PC-3 (cell line): ENCODE measurements at regions not wholly inside any gene's neighbourhood (a gene's known extent, or its start where the extent isn't known, plus 50 kb on each side); places are given as distances from the start of the nearest gene placed in this dataset.
A peak's percentile ranks its signal among the peaks of the same experiment; 100 is the strongest.

ENCODE experiments used
- ATAC-seq: fragments of 200-7000 bp; cut with Tn5 transposase; 2 replicates; pipeline ENCODE4 v1.9.1; 2020; ENCODE audit warnings: mild to moderate bottlenecking, moderate library complexity
- BruUV-seq: library from RNA; stranded (reverse); fragments of 400-500 nt; replicated peaks from 2 replicates; lab custom pipeline; 2021; lab: Mats Ljungman, UMichigan
- CTCF ChIA-PET: fragments of 300-600 bp; sonication (Branson Sonifier 250); formaldehyde crosslinking; loops from one replicate; lab custom pipeline; 2022; ENCODE audit warnings: antibody characterized with exemption; lab: Charles Lee
- POLR2A ChIA-PET: fragments of 300-600 bp; sonication (Branson Sonifier 250); formaldehyde crosslinking; loops from one replicate; lab custom pipeline; 2022; ENCODE audit warnings: antibody characterized with exemption; ENCODE audit not compliant: unreplicated experiment; lab: Charles Lee
- DNase-seq: peaks from one replicate; pipeline ENCODE4 v3.0.0-alpha.2; 2015
- H2AFZ ChIP-seq: fragments of 300-600 bp; sonication (generic); 2 replicates; pipeline ENCODE4 v1.6.0; 2016; ENCODE audit warnings: antibody characterized with exemption, low read length
- H3F3A ChIP-seq: fragments of 300-600 bp; sonication (generic); one replicate; pipeline ENCODE4 v1.6.0; 2017; ENCODE audit warnings: antibody characterized with exemption, low read length, control low read depth, mild to moderate bottlenecking; ENCODE audit not compliant: unreplicated experiment
- H3K27ac ChIP-seq: fragments of 300-600 bp; sonication (generic); 2 replicates; pipeline ENCODE4 v1.5.1; 2016; ENCODE audit warnings: mild to moderate bottlenecking, low read length
- H3K27me3 ChIP-seq: fragments of 300-600 bp; sonication (generic); 2 replicates; pipeline ENCODE4 v1.6.1; 2016; ENCODE audit warnings: low read length, mixed read lengths
- H3K36me3 ChIP-seq: fragments of 300-600 bp; sonication (generic); 2 replicates; pipeline ENCODE4 v1.6.1; 2016; ENCODE audit warnings: low read depth, mixed run types, low read length, mixed read lengths
- H3K4me1 ChIP-seq: fragments of 300-600 bp; sonication (generic); 2 replicates; pipeline ENCODE4 v1.5.1; 2016; ENCODE audit warnings: low read length; ENCODE audit not compliant: insufficient read depth
- H3K4me2 ChIP-seq: fragments of 300-600 bp; sonication (generic); 2 replicates; pipeline ENCODE4 v1.6.0; 2016; ENCODE audit warnings: low read length
- H3K4me3 ChIP-seq: fragments of 300-600 bp; sonication (generic); 2 replicates; pipeline ENCODE4 v1.5.1; 2016; ENCODE audit warnings: mild to moderate bottlenecking, low read length, mixed read lengths
- H3K79me2 ChIP-seq: fragments of 300-600 bp; sonication (generic); 2 replicates; pipeline ENCODE4 v1.6.1; 2017; ENCODE audit warnings: low read length, mixed read lengths
- H3K9ac ChIP-seq: fragments of 300-600 bp; sonication (generic); 2 replicates; pipeline ENCODE4 v1.6.0; 2016; ENCODE audit warnings: mild to moderate bottlenecking, low read length
- H3K9me2 ChIP-seq: fragments of 300-600 bp; sonication (generic); replicated peaks from 2 replicates; pipeline ENCODE4 v1.6.1; 2016; ENCODE audit warnings: mixed run types, low read length, mixed read lengths
- H3K9me3 ChIP-seq: fragments of 300-600 bp; sonication (generic); 2 replicates; pipeline ENCODE4 v1.6.1; 2016; ENCODE audit warnings: low read length, mixed read lengths
- H4K20me1 ChIP-seq: fragments of 300-600 bp; sonication (generic); 2 replicates; pipeline ENCODE4 v1.6.1; 2016; ENCODE audit warnings: low read length, mixed read lengths
- EZH2 ChIP-seq: fragments of 300-600 bp; sonication (generic); IDR thresholded peaks from one replicate; pipeline ENCODE4 v1.6.1; 2017; ENCODE audit warnings: antibody characterized with exemption, mild to moderate bottlenecking, low read length; ENCODE audit not compliant: unreplicated experiment
- EZH2phosphoT487 ChIP-seq: fragments of 300-600 bp; sonication (generic); IDR thresholded peaks from 2 replicates; pipeline ENCODE4 v1.6.1; 2018; ENCODE audit warnings: mild to moderate bottlenecking, antibody characterized with exemption, low read length, borderline replicate concordance
- intact Hi-C: fragments of 100-400 bp; cut with micrococcal nuclease; formaldehyde crosslinking; loops from 2 replicates; pipeline ENCODE4 v1.9.0; 2023
- TF ChIP-seq, protein P1 (sequence below): fragments of 300-600 bp; sonication (generic); conservative IDR thresholded peaks from 2 replicates; pipeline ENCODE4 v1.5.1; 2017; ENCODE audit warnings: antibody characterized with exemption, low read depth, mild to moderate bottlenecking, low read length

DNA sequence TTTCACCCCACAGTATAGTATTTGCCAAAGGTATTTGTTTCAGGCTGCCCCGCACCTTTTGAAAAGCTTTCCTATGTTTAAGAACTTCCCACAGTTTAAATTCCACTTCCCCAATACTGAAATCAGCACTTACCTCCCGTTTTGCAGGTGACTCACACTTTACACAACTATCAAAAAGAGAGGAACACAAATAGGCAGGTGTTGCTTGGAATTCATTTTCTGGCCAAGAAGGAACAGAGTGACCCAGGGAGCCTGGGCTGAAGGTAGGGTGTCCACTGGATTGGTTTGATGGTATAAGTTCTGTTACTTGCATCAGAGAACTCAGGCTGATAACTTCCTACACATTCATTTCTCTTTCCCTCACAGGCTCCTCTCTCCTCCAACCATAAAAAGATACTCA, 60.1 kb upstream of the SLC30A5 start:
- Histone ChIP-seq H3F3A (no peaks in the 10 kb centered on the region), H3K27me3 (no peaks in the 10 kb centered on the region), H3K36me3 (no peaks in the 10 kb centered on the region), H2AFZ (no peak overlapping the region), H3K4me1 (0 out of 2 replicates have a peak, but pooled peaks cover 3% of the 10 kb centered on the region), H3K9ac (no peak overlapping the region), H3K9me2 (no peaks in the 10 kb centered on the region), H3K79me2 (no peaks in the 10 kb centered on the region), H3K27ac (no peak overlapping the region), H3K4me3 (no peak overlapping the region), H3K4me2 (no peak overlapping the region), H4K20me1 (no peaks in the 10 kb centered on the region), H3K9me3 (no peaks in the 10 kb centered on the region)
- ChIA-PET CTCF (no interaction called here), POLR2A (no interaction called here)
- ATAC-seq, result peak; percentile 55; the same call in 1 of the 2 replicates
- no peak for TF ChIP-seq EZH2
- TF ChIP-seq, protein P1, sequence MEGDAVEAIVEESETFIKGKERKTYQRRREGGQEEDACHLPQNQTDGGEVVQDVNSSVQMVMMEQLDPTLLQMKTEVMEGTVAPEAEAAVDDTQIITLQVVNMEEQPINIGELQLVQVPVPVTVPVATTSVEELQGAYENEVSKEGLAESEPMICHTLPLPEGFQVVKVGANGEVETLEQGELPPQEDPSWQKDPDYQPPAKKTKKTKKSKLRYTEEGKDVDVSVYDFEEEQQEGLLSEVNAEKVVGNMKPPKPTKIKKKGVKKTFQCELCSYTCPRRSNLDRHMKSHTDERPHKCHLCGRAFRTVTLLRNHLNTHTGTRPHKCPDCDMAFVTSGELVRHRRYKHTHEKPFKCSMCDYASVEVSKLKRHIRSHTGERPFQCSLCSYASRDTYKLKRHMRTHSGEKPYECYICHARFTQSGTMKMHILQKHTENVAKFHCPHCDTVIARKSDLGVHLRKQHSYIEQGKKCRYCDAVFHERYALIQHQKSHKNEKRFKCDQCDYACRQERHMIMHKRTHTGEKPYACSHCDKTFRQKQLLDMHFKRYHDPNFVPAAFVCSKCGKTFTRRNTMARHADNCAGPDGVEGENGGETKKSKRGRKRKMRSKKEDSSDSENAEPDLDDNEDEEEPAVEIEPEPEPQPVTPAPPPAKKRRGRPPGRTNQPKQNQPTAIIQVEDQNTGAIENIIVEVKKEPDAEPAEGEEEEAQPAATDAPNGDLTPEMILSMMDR, result no peak
- TF ChIP-seq EZH2phosphoT487, result no peak
- DNase-seq, result peak; percentile 37
- intact Hi-C loops, result no loop called here
- no TSS peak for BruUV-seq

DNA sequence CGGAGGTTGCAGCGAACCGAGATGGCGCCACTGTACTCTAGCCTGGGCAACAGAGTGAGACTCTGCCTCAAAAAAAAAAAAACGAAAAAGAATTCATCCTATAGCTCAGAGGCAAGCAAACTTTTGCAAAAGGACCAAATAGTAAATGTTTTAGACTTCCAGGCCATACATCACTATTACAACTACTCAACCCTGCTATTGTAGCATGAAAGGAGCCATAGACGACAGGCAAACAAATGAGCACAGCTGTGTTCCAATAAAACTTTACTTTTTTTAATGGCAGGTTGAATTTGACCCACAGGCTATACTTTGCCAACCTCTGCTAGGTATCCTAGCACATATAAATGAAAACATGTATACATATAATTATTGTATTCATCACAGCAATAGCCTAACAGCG, 58.9 kb upstream of the SLC30A5 start:
- ATAC-seq, result no peak
- BruUV-seq, result no TSS peak
- Histone ChIP-seq H3K36me3 (no peaks in the 10 kb centered on the region), H3K4me1 (0 out of 2 replicates have a peak, but pooled peaks cover 3% of the 10 kb centered on the region), H3K9me2 (no peaks in the 10 kb centered on the region), H3K27me3 (no peaks in the 10 kb centered on the region), H3K27ac (no peak overlapping the region), H3K4me3 (no peak overlapping the region), H3F3A (no peaks in the 10 kb centered on the region), H3K9me3 (no peaks in the 10 kb centered on the region), H3K4me2 (no peak overlapping the region), H3K79me2 (no peaks in the 10 kb centered on the region), H3K9ac (no peak overlapping the region), H2AFZ (no peak overlapping the region), H4K20me1 (no peaks in the 10 kb centered on the region)
- no peak for DNase-seq
- TF ChIP-seq EZH2phosphoT487, result no peak
- TF ChIP-seq EZH2, result no peak
- TF ChIP-seq, protein P1, result no peak
- intact Hi-C loops, result no loop called here
- POLR2A ChIA-PET, result no interaction called here
- CTCF ChIA-PET, result no interaction called here

DNA sequence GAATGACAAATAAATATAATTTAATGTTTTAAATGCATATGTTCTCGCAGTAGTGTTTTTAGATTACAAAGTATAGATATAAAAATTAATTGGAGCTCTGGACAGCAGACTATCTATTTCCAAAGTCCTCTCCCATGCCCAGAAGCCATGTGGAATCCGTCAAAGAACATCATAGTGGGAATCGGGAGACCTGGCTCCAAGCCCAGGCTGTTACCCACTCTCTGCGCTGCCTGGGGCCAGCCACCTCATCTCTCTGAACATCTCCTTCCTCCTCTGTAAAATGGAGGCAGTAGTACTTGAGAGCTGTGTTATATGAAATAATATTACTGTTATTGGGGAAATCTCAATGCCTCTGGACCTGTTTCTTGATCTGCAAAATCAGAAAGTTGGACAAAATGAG, 58.1 kb upstream of the SLC30A5 start:
- ChIA-PET CTCF (no interaction called here), POLR2A (no interaction called here)
- H3F3A ChIP-seq, result no peaks in the 10 kb centered on the region
- H3K9me2 ChIP-seq, result no peaks in the 10 kb centered on the region
- no peaks in the 10 kb centered on the region for H3K36me3 ChIP-seq
- H2AFZ ChIP-seq, result no peak overlapping the region
- intact Hi-C loops, result no loop called here
- TF ChIP-seq EZH2phosphoT487 (no peak), EZH2 (no peak)
- TF ChIP-seq, protein P1, result no peak
- no peak for ATAC-seq
- no peaks in the 10 kb centered on the region for H3K9me3 ChIP-seq
- H3K27ac ChIP-seq, result no peak overlapping the region
- H3K79me2 ChIP-seq, result no peaks in the 10 kb centered on the region
- no peak for DNase-seq
- H3K4me3 ChIP-seq, result no peak overlapping the region
- no TSS peak for BruUV-seq
- H3K4me2 ChIP-seq, result no peak overlapping the region
- no peak overlapping the region for H3K9ac ChIP-seq
- H3K27me3 ChIP-seq, result no peaks in the 10 kb centered on the region
- no peaks in the 10 kb centered on the region for H4K20me1 ChIP-seq
- H3K4me1 ChIP-seq, result 0 out of 2 replicates have a peak, but pooled peaks cover 3% of the 10 kb centered on the region
